ENCODE measurements at regions not wholly inside any gene's neighbourhood (a gene's known extent, or its start where the extent isn't known, plus 50 kb on each side); places are given as distances from the start of the nearest gene placed in this dataset.

DNA sequence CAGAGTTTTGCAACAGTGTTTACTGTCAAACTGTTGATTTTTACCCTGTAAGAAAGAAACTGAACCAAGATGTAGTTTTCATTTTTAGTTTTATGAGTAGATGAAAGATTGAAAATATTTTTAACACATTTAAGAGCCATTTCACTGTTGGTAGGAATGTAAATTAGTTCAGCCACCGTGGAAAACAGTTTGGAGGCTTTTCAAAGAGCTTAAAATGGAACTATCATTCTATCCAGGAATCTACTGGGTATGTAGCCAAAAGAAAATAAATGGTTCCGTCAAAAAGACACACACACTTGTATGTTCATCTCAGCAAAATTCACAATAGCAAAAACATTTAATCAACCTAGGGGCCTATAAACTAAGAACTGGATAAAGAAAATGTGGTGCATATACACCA is 729.8 kb upstream of the CDH7 start (continued):
- TF ChIP-seq RFX5 (IDR thresholded peaks at IDR 0.05; ENCODE audit: low read depth, low read length): no peak

DNA sequence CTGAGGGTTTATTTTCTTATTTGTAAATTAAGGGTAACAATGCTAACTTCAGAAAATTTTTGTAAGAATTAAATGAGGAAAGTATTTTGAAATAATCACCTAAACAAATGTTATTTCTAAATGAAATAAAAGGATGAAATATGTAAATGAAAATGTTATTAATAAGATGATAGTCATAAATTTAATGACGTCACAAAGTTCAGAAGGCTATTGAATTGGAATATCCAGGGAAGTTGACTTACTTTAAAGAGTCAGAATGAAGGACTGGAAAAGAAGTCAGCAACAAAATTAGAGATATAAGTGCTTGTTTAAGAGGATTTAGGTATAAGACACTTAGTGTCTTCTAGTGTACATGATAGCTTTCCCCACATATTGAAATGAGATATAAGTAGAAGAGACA is 732.6 kb upstream of the CDH7 start:
- no peak for ATAC-seq
- FAIRE-seq: no peak
- Histone ChIP-seq H2AFZ (ENCODE audit: low read length) (no peak overlapping the region), H3K9me3 (ENCODE audit: low read length) (no peaks in the 10 kb centered on the region), H3K4me2 (ENCODE audit: low read depth, low read length) (no peak overlapping the region), H3K4me3 (replicated peaks in 1 of 3; ENCODE audit: insufficient read depth in 1 of 3, low read depth in 2 of 3, low read length in 3 of 3) (no peak overlapping the region), H3K36me3 (replicated peaks in 1 of 2; ENCODE audit: control insufficient read depth in 1 of 2, insufficient read depth in 2 of 2, low read length in 2 of 2) (no peaks in the 10 kb centered on the region), H3K27me3 (ENCODE audit: control insufficient read depth in 1 of 2, insufficient read depth in 2 of 2, low read length in 2 of 2) (no peaks in the 10 kb centered on the region), H3K9ac (ENCODE audit: insufficient read depth, low read depth, low read length) (no peak overlapping the region), H3K4me1 (ENCODE audit: insufficient read depth, low read length) (no peaks in the 10 kb centered on the region), H3K79me2 (ENCODE audit: insufficient read depth, low read length) (no peaks in the 10 kb centered on the region), H3K27ac (ENCODE audit: extremely low read length, insufficient read depth, low read length) (no peak overlapping the region), H4K20me1 (ENCODE audit: insufficient read depth, low read length) (no peaks in the 10 kb centered on the region)
- DNase-seq (ENCODE audit: low spot score): no peak
- BruUV-seq (replicated peaks): no TSS peak
- 0% methylated on average over 1 of the region's 1 CpG for WGBS (ENCODE audit: low lambda C conversion rate)
- ChIA-PET POLR2A (no interaction called here), CTCF (ENCODE audit: low intra/inter-chr PET ratio, low total read pairs) (no interaction called here)
- TF ChIP-seq ATF7 (IDR thresholded peaks at IDR 0.05) (peak; percentile 94), ATF7 (CRISPR knock-in tag; IDR thresholded peaks at IDR 0.05) (no peak), CREB1 (IDR thresholded peaks at IDR 0.05) (peak; percentile 95), CREB1 (CRISPR knock-in tag; IDR thresholded peaks at IDR 0.05) (no peak), ZNF775 (CRISPR knock-in tag; IDR thresholded peaks at IDR 0.05; ENCODE audit: borderline replicate concordance) (no peak), ZNF274 (CRISPR knock-in tag; IDR thresholded peaks at IDR 0.05) (no peak), SIN3A (IDR thresholded peaks at IDR 0.05; ENCODE audit: borderline replicate concordance, low read depth, low read length) (no peak)
- TF ChIP-seq, protein P1, sequence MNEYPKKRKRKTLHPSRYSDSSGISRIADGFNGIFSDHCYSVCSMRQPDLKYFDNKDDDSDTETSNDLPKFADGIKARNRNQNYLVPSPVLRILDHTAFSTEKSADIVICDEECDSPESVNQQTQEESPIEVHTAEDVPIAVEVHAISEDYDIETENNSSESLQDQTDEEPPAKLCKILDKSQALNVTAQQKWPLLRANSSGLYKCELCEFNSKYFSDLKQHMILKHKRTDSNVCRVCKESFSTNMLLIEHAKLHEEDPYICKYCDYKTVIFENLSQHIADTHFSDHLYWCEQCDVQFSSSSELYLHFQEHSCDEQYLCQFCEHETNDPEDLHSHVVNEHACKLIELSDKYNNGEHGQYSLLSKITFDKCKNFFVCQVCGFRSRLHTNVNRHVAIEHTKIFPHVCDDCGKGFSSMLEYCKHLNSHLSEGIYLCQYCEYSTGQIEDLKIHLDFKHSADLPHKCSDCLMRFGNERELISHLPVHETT (CRISPR knock-in tag; conservative IDR thresholded peaks at IDR 0.05): no peak
- TF ChIP-seq, protein P2, sequence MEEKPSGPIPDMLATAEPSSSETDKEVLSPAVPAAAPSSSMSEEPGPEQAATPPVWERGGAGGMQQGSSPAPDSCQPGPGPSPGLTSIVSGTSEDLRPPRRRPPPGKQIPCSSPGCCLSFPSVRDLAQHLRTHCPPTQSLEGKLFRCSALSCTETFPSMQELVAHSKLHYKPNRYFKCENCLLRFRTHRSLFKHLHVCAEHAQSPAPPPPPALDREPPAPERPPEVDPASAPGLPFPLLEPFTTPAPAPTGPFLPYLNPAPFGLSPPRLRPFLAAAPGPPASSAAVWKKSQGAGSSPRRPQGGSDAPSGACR (CRISPR knock-in tag; IDR thresholded peaks at IDR 0.05): no peak
- intact Hi-C loops (cut with micrococcal nuclease; ENCODE audit: unreplicated experiment): no loop called here
- in situ Hi-C loops (cut with HindIII; ENCODE audit: extremely low pct_ligation_motif_present, low pct_unique_long_range_greater_than_20kb): no loop called here
